Activated B cell treated with CpG ODN at 0.5 μM for 24 hours (primary cell): ENCODE measurements at regions not wholly inside any gene's neighbourhood (a gene's known extent, or its start where the extent isn't known, plus 50 kb on each side); places are given as distances from the start of the nearest gene placed in this dataset.

Experiments
- ATAC-seq: fragments of 200-7000 bp; cut with Tn5 transposase; one replicate; pipeline ENCODE4 v1.10.0; 2021; ENCODE audit warnings: low read depth, mild to moderate bottlenecking, moderate library complexity
- CTCF ChIA-PET: fragments of 350-600 bp; sonication (Branson Sonifier 250); formaldehyde crosslinking; loops from one replicate; lab custom pipeline; 2021; ENCODE audit warnings: antibody characterized with exemption; lab: Charles Lee
- POLR2A ChIA-PET: fragments of 350-600 bp; sonication (Branson Sonifier 250); formaldehyde crosslinking; loops from one replicate; lab custom pipeline; 2021; ENCODE audit warnings: antibody characterized with exemption; lab: Charles Lee
- DNase-seq: peaks from one replicate; pipeline ENCODE4 v3.0.0; 2022
- H3K27ac Mint-ChIP-seq: one replicate; pipeline ENCODE4 v1.8.0; 2020; ENCODE audit warnings: mixed read lengths
- H3K27me3 Mint-ChIP-seq: one replicate; pipeline ENCODE4 v1.8.0; 2021; ENCODE audit warnings: mixed read lengths
- H3K36me3 Mint-ChIP-seq: one replicate; pipeline ENCODE4 v1.8.0; 2021; ENCODE audit warnings: low read depth, mixed read lengths
- H3K4me1 Mint-ChIP-seq: one replicate; pipeline ENCODE4 v1.8.0; 2021; ENCODE audit warnings: mixed read lengths
- H3K4me3 Mint-ChIP-seq: one replicate; pipeline ENCODE4 v1.8.0; 2020; ENCODE audit warnings: mild to moderate bottlenecking, mixed read lengths
- H3K9me3 Mint-ChIP-seq: one replicate; pipeline ENCODE4 v1.8.0; 2020; ENCODE audit warnings: mixed read lengths
- CTCF ChIP-seq: fragments of 200-600 bp; IDR thresholded peaks from one replicate; pipeline ENCODE4 v1.8.0; 2022; ENCODE audit warnings: antibody characterized with exemption, mild to moderate bottlenecking
- intact Hi-C: fragments of 100-400 bp; cut with micrococcal nuclease; formaldehyde crosslinking; loops from one replicate; pipeline ENCODE4 v1.15.1; 2024

- H3K27ac Mint-ChIP-seq: no peak overlapping the region
- H3K27me3 Mint-ChIP-seq: peaks cover 5% of the 10 kb centered on the region
- ATAC-seq: no peak
- TF ChIP-seq CTCF: no peak
- H3K9me3 Mint-ChIP-seq: peaks cover 1% of the 10 kb centered on the region
- DNase-seq: no peak
- ChIA-PET POLR2A (no interaction called here), CTCF (no interaction called here)
- intact Hi-C loops: no loop called here
- H3K36me3 Mint-ChIP-seq: no peaks in the 10 kb centered on the region
- H3K4me1 Mint-ChIP-seq: no peaks in the 10 kb centered on the region
- H3K4me3 Mint-ChIP-seq: no peak overlapping the region
Measured at GRCh38 chr3:19808834-19809233, 125.2 kb downstream of the EFHB start.

GRCh38 chr3:19799887-19800286 lies 134.1 kb downstream of the EFHB start:
- ATAC-seq (no peak), DNase-seq (no peak)
- no peaks in the 10 kb centered on the region for H3K4me1 Mint-ChIP-seq
- H3K4me3 Mint-ChIP-seq: no peak overlapping the region
- H3K36me3 Mint-ChIP-seq: no peaks in the 10 kb centered on the region
- intact Hi-C loops: no loop called here
- H3K9me3 Mint-ChIP-seq: peaks cover 26% of the 10 kb centered on the region
- H3K27ac Mint-ChIP-seq: no peak overlapping the region
- POLR2A ChIA-PET: no interaction called here
- TF ChIP-seq CTCF: no peak
- H3K27me3 Mint-ChIP-seq: peaks cover 2% of the 10 kb centered on the region
- CTCF ChIA-PET: no interaction called here

GRCh38 chr3:19799115-19799514 lies 134.9 kb downstream of the EFHB start:
- Mint-ChIP-seq H3K4me1 (no peaks in the 10 kb centered on the region), H3K9me3 (peaks cover 26% of the 10 kb centered on the region), H3K27me3 (peaks cover 2% of the 10 kb centered on the region), H3K4me3 (no peak overlapping the region), H3K36me3 (no peaks in the 10 kb centered on the region), H3K27ac (no peak overlapping the region)
- no peak for ATAC-seq
- intact Hi-C loops: no loop called here
- CTCF ChIA-PET: no interaction called here
- TF ChIP-seq CTCF: no peak
- POLR2A ChIA-PET: no interaction called here
- DNase-seq: no peak

- intact Hi-C loops: no loop called here
- POLR2A ChIA-PET: no interaction called here
- DNase-seq (no peak), ATAC-seq (no peak)
- CTCF ChIA-PET: no interaction called here
- Mint-ChIP-seq H3K9me3 (peaks cover 21% of the 10 kb centered on the region), H3K36me3 (no peaks in the 10 kb centered on the region), H3K27me3 (no peaks in the 10 kb centered on the region), H3K4me1 (no peaks in the 10 kb centered on the region), H3K4me3 (no peak overlapping the region), H3K27ac (no peak overlapping the region)
- no peak for TF ChIP-seq CTCF
Measured at GRCh38 chr3:19798324-19798723, 135.7 kb downstream of the EFHB start.

- Mint-ChIP-seq H3K4me3 (no peak overlapping the region), H3K36me3 (no peaks in the 10 kb centered on the region), H3K4me1 (no peaks in the 10 kb centered on the region), H3K27me3 (no peaks in the 10 kb centered on the region), H3K27ac (no peak overlapping the region), H3K9me3 (no peaks in the 10 kb centered on the region)
- ATAC-seq: no peak
- DNase-seq: no peak
- ChIA-PET CTCF (no interaction called here), POLR2A (no interaction called here)
- intact Hi-C loops: no loop called here
- no peak for TF ChIP-seq CTCF
Measured at GRCh38 chr3:19792388-19792787, 141.6 kb downstream of the EFHB start.
